GM12878 (cell line): ENCODE measurements at regions not wholly inside any gene's neighbourhood (a gene's known extent, or its start where the extent isn't known, plus 50 kb on each side); places are given as distances from the start of the nearest gene placed in this dataset.

Experiments
- ATF2 ChIP-seq: IDR thresholded peaks from 2 replicates; pipeline ENCODE4 v1.6.1; 2012; ENCODE audit warnings: low read length, inconsistent platforms
- BACH1 ChIP-seq: fragments of 450-650 bp; IDR thresholded peaks from 2 replicates; pipeline ENCODE4 v1.6.1; 2017; ENCODE audit warnings: mild to moderate bottlenecking, borderline replicate concordance
- CBX3 ChIP-seq: fragments of 200-600 bp; sonication (generic); IDR thresholded peaks from 2 replicates; pipeline ENCODE4 v1.6.1; 2016; ENCODE audit warnings: low read depth, borderline replicate concordance
- CBX5 ChIP-seq: sonication (generic); IDR thresholded peaks from 2 replicates; pipeline ENCODE4 v1.6.1; 2016; ENCODE audit warnings: low read depth, moderate library complexity, mild to moderate bottlenecking, inconsistent platforms
- CREB1 ChIP-seq: IDR thresholded peaks from 2 replicates; pipeline ENCODE4 v1.6.1; 2012; ENCODE audit warnings: low read depth, mild to moderate bottlenecking, inconsistent platforms
- EED ChIP-seq: sonication (generic); IDR thresholded peaks from 2 replicates; pipeline ENCODE4 v1.6.1; 2016; ENCODE audit warnings: antibody characterized with exemption, low read depth
- EGR1 ChIP-seq, 2 experiments: IDR thresholded peaks; 1 replicate in 1 of 2; 2 replicates in 1 of 2; pipeline ENCODE4 v1.6.1; 2011 to 2012; ENCODE audit warnings: low read depth in 2 of 2, low read length in 2 of 2, borderline replicate concordance in 1 of 2, mild to moderate bottlenecking in 1 of 2, moderate library complexity in 1 of 2
- ESRRA ChIP-seq: IDR thresholded peaks from 2 replicates; pipeline ENCODE4 v1.6.1; 2012; ENCODE audit warnings: mild to moderate bottlenecking, low read length, improper control_type of control experiment
- FOS ChIP-seq: IDR thresholded peaks from 3 replicates; pipeline ENCODE4 v1.6.1; 2011; ENCODE audit warnings: borderline replicate concordance; ENCODE audit not compliant: insufficient read length; ENCODE audit errors: extremely low read depth
- IKZF2 ChIP-seq, 2 experiments: fragments of 450-650 bp; IDR thresholded peaks; 2 replicates each; pipeline ENCODE4 v1.6.1; 2017; ENCODE audit warnings: mild to moderate bottlenecking in 2 of 2, moderate library complexity in 2 of 2
- MEF2A ChIP-seq: IDR thresholded peaks from 2 replicates; pipeline ENCODE4 v1.6.1; 2011; ENCODE audit warnings: low read depth, mild to moderate bottlenecking, low read length, moderate library complexity; ENCODE audit not compliant: insufficient read depth
- NFYB ChIP-seq: IDR thresholded peaks from 2 replicates; pipeline ENCODE4 v1.6.1; 2011; ENCODE audit warnings: low read depth, mild to moderate bottlenecking, low read length, improper control_type of control experiment, moderate library complexity; ENCODE audit not compliant: insufficient read depth
- NR2C1 ChIP-seq: fragments of 450-650 bp; IDR thresholded peaks from 2 replicates; pipeline ENCODE4 v1.6.1; 2017; ENCODE audit warnings: antibody characterized with exemption, mild to moderate bottlenecking, moderate library complexity
- PKNOX1 ChIP-seq: fragments of 450-650 bp; IDR thresholded peaks from 2 replicates; pipeline ENCODE4 v1.6.1; 2016; ENCODE audit warnings: mild to moderate bottlenecking
- POLR2AphosphoS2 ChIP-seq: IDR thresholded peaks from 2 replicates; pipeline ENCODE4 v1.6.1; 2011; ENCODE audit warnings: low read depth, mild to moderate bottlenecking, low read length, improper control_type of control experiment, moderate library complexity
- RCOR1 ChIP-seq: conservative IDR thresholded peaks from 2 replicates; pipeline ENCODE4 v1.6.1; 2012; ENCODE audit warnings: low read depth, low read length, improper control_type of control experiment
- SREBF2 ChIP-seq: IDR thresholded peaks from 2 replicates; pipeline ENCODE4 v1.6.1; 2012; ENCODE audit warnings: mild to moderate bottlenecking, low read length
- YY1 ChIP-seq: IDR thresholded peaks from 2 replicates; pipeline ENCODE4 v1.6.1; 2011; ENCODE audit warnings: low read depth, mild to moderate bottlenecking, low read length
- ZBTB4 ChIP-seq: fragments of 450-650 bp; formaldehyde crosslinking; IDR thresholded peaks from 2 replicates; pipeline ENCODE4 v1.4.0; 2022; ENCODE audit warnings: mild to moderate bottlenecking, moderate library complexity
- ZBTB40 ChIP-seq: fragments of 450-650 bp; IDR thresholded peaks from 2 replicates; pipeline ENCODE4 v1.6.1; 2016; ENCODE audit warnings: mild to moderate bottlenecking, moderate library complexity, borderline replicate concordance

- no peak for TF ChIP-seq ZBTB4
- 0 out of 2 replicates have a peak, but pooled peaks have one; percentile 25 for TF ChIP-seq CBX5
- TF ChIP-seq MEF2A, result no peak
- TF ChIP-seq CREB1, result 0 out of 2 replicates have a peak, but pooled peaks have one; percentile 44
- no peak for TF ChIP-seq ESRRA
- TF ChIP-seq ATF2, result peak; percentile 60; the same call in 1 of the 2 replicates
- no peak for TF ChIP-seq NR2C1
- TF ChIP-seq FOS, result no peak
- TF ChIP-seq RCOR1, result no peak
- TF ChIP-seq IKZF2 (IDR thresholded peaks at IDR 0.05), result peak; percentile 25 to 26; a peak in 1 of 4 replicates
- no peak for TF ChIP-seq EGR1 (IDR thresholded peaks at IDR 0.05; ENCODE audit: borderline replicate concordance in 1 of 2, low read depth in 2 of 2, low read length in 2 of 2)
- TF ChIP-seq SREBF2, result no peak
- TF ChIP-seq CBX3, result no peak
- 0 out of 2 replicates have a peak, but pooled peaks have one; percentile 39 for TF ChIP-seq EED
- no peak for TF ChIP-seq NFYB
- no peak for TF ChIP-seq POLR2AphosphoS2
- TF ChIP-seq BACH1, result no peak
- TF ChIP-seq ZBTB40, result no peak
- TF ChIP-seq PKNOX1, result peak; percentile 55
- no peak for TF ChIP-seq YY1
These were observed 86.9 kb upstream of the KCNE2 start (continued) for GRCh38 chr21:34276711-34277425.
